ENCODE measurements at regions not wholly inside any gene's neighbourhood (a gene's known extent, or its start where the extent isn't known, plus 50 kb on each side); places are given as distances from the start of the nearest gene placed in this dataset.

GRCh38 chr11:98234698-98235097, 786.1 kb upstream of the CNTN5 start:
- no peak overlapping the region for H3K4me3 ChIP-seq (ENCODE audit: low read depth in 1 of 3, low read length in 3 of 3)
- H3K27ac ChIP-seq (ENCODE audit: low read depth in 1 of 2, low read length in 2 of 2), result no peak overlapping the region
- no peaks in the 10 kb centered on the region for H3K27me3 ChIP-seq (ENCODE audit: control insufficient read depth in 4 of 4, insufficient read depth in 4 of 4, low read length in 3 of 4)
- no peaks in the 10 kb centered on the region for H3K4me1 ChIP-seq (ENCODE audit: control insufficient read depth in 4 of 4, insufficient read depth in 4 of 4, low read length in 3 of 4)
- no peak overlapping the region for H3K9ac ChIP-seq (ENCODE audit: low read depth in 1 of 2, low read length in 2 of 2)
- 81% methylated on average over 2 of the region's 2 CpGs for WGBS
- H3K36me3 ChIP-seq (ENCODE audit: control insufficient read depth in 4 of 4, insufficient read depth in 3 of 4, low read depth in 1 of 4, low read length in 3 of 4), result no peaks in the 10 kb centered on the region
- TF ChIP-seq JUND (IDR thresholded peaks at IDR 0.05) (no peak), GABPA (IDR thresholded peaks at IDR 0.05 in 1 of 2, conservative IDR thresholded peaks at IDR 0.05 in 1 of 2) (no peak), HNF4A (conservative IDR thresholded peaks at IDR 0.05) (no peak), EGR1 (IDR thresholded peaks at IDR 0.05; ENCODE audit: low read depth in 2 of 2) (no peak), NR2F2 (IDR thresholded peaks at IDR 0.05) (no peak), CTCF (IDR thresholded peaks at IDR 0.05; ENCODE audit: low read depth, low read length, missing input control) (no peak), FOXA1 (IDR thresholded peaks at IDR 0.05) (no peak)
- TF ChIP-seq, protein P1, sequence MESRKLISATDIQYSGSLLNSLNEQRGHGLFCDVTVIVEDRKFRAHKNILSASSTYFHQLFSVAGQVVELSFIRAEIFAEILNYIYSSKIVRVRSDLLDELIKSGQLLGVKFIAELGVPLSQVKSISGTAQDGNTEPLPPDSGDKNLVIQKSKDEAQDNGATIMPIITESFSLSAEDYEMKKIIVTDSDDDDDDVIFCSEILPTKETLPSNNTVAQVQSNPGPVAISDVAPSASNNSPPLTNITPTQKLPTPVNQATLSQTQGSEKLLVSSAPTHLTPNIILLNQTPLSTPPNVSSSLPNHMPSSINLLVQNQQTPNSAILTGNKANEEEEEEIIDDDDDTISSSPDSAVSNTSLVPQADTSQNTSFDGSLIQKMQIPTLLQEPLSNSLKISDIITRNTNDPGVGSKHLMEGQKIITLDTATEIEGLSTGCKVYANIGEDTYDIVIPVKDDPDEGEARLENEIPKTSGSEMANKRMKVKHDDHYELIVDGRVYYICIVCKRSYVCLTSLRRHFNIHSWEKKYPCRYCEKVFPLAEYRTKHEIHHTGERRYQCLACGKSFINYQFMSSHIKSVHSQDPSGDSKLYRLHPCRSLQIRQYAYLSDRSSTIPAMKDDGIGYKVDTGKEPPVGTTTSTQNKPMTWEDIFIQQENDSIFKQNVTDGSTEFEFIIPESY (IDR thresholded peaks at IDR 0.05), result no peak
- no peaks in the 10 kb centered on the region for H3K9me3 ChIP-seq (ENCODE audit: control insufficient read depth in 4 of 4, low read length in 3 of 4)
- DNase-seq (ENCODE audit: low spot score), result no peak

GRCh38 chr11:98243897-98244296, 776.9 kb upstream of the CNTN5 start:
- WGBS, result 63% methylated on average over 6 of the region's 6 CpGs
- DNase-seq (ENCODE audit: low spot score), result no peak

More at GRCh38 chr11:98243897-98244296, 776.9 kb upstream of the CNTN5 start:
- Histone ChIP-seq H3K27ac (ENCODE audit: low read depth in 1 of 2, low read length in 2 of 2) (no peak overlapping the region), H3K27me3 (ENCODE audit: control insufficient read depth in 4 of 4, insufficient read depth in 4 of 4, low read length in 3 of 4) (no peaks in the 10 kb centered on the region), H3K36me3 (ENCODE audit: control insufficient read depth in 4 of 4, insufficient read depth in 3 of 4, low read depth in 1 of 4, low read length in 3 of 4) (no peaks in the 10 kb centered on the region), H3K9me3 (ENCODE audit: control insufficient read depth in 4 of 4, low read length in 3 of 4) (peaks cover 0 to 2% (median 0%) of the 10 kb centered on the region in 4 donors), H3K4me1 (ENCODE audit: control insufficient read depth in 4 of 4, insufficient read depth in 4 of 4, low read length in 3 of 4) (no peaks in the 10 kb centered on the region), H3K9ac (ENCODE audit: low read depth in 1 of 2, low read length in 2 of 2) (no peak overlapping the region), H3K4me3 (ENCODE audit: low read depth in 1 of 3, low read length in 3 of 3) (no peak overlapping the region)
- TF ChIP-seq CTCF (IDR thresholded peaks at IDR 0.05; ENCODE audit: low read depth, low read length, missing input control) (no peak), FOXA1 (IDR thresholded peaks at IDR 0.05) (no peak), MAX (IDR thresholded peaks at IDR 0.05) (no peak)
- TF ChIP-seq, protein P2, sequence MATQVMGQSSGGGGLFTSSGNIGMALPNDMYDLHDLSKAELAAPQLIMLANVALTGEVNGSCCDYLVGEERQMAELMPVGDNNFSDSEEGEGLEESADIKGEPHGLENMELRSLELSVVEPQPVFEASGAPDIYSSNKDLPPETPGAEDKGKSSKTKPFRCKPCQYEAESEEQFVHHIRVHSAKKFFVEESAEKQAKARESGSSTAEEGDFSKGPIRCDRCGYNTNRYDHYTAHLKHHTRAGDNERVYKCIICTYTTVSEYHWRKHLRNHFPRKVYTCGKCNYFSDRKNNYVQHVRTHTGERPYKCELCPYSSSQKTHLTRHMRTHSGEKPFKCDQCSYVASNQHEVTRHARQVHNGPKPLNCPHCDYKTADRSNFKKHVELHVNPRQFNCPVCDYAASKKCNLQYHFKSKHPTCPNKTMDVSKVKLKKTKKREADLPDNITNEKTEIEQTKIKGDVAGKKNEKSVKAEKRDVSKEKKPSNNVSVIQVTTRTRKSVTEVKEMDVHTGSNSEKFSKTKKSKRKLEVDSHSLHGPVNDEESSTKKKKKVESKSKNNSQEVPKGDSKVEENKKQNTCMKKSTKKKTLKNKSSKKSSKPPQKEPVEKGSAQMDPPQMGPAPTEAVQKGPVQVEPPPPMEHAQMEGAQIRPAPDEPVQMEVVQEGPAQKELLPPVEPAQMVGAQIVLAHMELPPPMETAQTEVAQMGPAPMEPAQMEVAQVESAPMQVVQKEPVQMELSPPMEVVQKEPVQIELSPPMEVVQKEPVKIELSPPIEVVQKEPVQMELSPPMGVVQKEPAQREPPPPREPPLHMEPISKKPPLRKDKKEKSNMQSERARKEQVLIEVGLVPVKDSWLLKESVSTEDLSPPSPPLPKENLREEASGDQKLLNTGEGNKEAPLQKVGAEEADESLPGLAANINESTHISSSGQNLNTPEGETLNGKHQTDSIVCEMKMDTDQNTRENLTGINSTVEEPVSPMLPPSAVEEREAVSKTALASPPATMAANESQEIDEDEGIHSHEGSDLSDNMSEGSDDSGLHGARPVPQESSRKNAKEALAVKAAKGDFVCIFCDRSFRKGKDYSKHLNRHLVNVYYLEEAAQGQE (IDR thresholded peaks at IDR 0.05), result no peak
